ENCODE measurements at regions not wholly inside any gene's neighbourhood (a gene's known extent, or its start where the extent isn't known, plus 50 kb on each side); places are given as distances from the start of the nearest gene placed in this dataset.

- H3K9me3 ChIP-seq (ENCODE audit: control insufficient read depth, low read depth, low read length), result no peaks in the 10 kb centered on the region
- no peak overlapping the region for H3K27ac ChIP-seq (ENCODE audit: low read length)
- no peaks in the 10 kb centered on the region for H3K36me3 ChIP-seq (ENCODE audit: control insufficient read depth, low read depth, low read length)
- no peak overlapping the region for H3K4me3 ChIP-seq (ENCODE audit: low read length)
- no peaks in the 10 kb centered on the region for H3K4me1 ChIP-seq (ENCODE audit: control insufficient read depth, low read depth, low read length)
- H3K9ac ChIP-seq (ENCODE audit: low read length), result no peak overlapping the region
- H3K27me3 ChIP-seq (ENCODE audit: control insufficient read depth, insufficient read depth, low read length), result no peaks in the 10 kb centered on the region
Observed at GRCh38 chr4:136637071-136637777, 895.1 kb downstream of the PCDH18 start.

- Histone ChIP-seq H3K9me3 (ENCODE audit: control insufficient read depth, low read depth, low read length) (no peaks in the 10 kb centered on the region), H3K9ac (ENCODE audit: low read length) (no peak overlapping the region), H3K27me3 (ENCODE audit: control insufficient read depth, insufficient read depth, low read length) (no peaks in the 10 kb centered on the region), H3K4me3 (ENCODE audit: low read length) (no peak overlapping the region), H3K36me3 (ENCODE audit: control insufficient read depth, low read depth, low read length) (no peaks in the 10 kb centered on the region), H3K4me1 (ENCODE audit: control insufficient read depth, low read depth, low read length) (no peaks in the 10 kb centered on the region), H3K27ac (ENCODE audit: low read length) (no peak overlapping the region)
Observed at GRCh38 chr4:136636155-136636554, 896.1 kb downstream of the PCDH18 start.

GRCh38 chr4:136634121-136634520 is 898.2 kb downstream of the PCDH18 start:
- no peaks in the 10 kb centered on the region for H3K4me1 ChIP-seq (ENCODE audit: control insufficient read depth, low read depth, low read length)
- no peak overlapping the region for H3K9ac ChIP-seq (ENCODE audit: low read length)
- no peaks in the 10 kb centered on the region for H3K27me3 ChIP-seq (ENCODE audit: control insufficient read depth, insufficient read depth, low read length)
- no peaks in the 10 kb centered on the region for H3K36me3 ChIP-seq (ENCODE audit: control insufficient read depth, low read depth, low read length)
- H3K4me3 ChIP-seq (ENCODE audit: low read length), result no peak overlapping the region
- H3K27ac ChIP-seq (ENCODE audit: low read length), result no peak overlapping the region
- no peaks in the 10 kb centered on the region for H3K9me3 ChIP-seq (ENCODE audit: control insufficient read depth, low read depth, low read length)

- no peak overlapping the region for H3K4me3 ChIP-seq (ENCODE audit: low read length)
- no peak overlapping the region for H3K9ac ChIP-seq (ENCODE audit: low read length)
- H3K27ac ChIP-seq (ENCODE audit: low read length), result no peak overlapping the region
- peaks cover 4% of the 10 kb centered on the region for H3K9me3 ChIP-seq (ENCODE audit: control insufficient read depth, low read depth, low read length)
- no peaks in the 10 kb centered on the region for H3K4me1 ChIP-seq (ENCODE audit: control insufficient read depth, low read depth, low read length)
- no peaks in the 10 kb centered on the region for H3K27me3 ChIP-seq (ENCODE audit: control insufficient read depth, insufficient read depth, low read length)
- no peaks in the 10 kb centered on the region for H3K36me3 ChIP-seq (ENCODE audit: control insufficient read depth, low read depth, low read length)
Observed at GRCh38 chr4:136599890-136600289, 932.4 kb downstream of the PCDH18 start.

GRCh38 chr4:136590440-136590839 is 941.9 kb downstream of the PCDH18 start:
- H3K4me1 ChIP-seq (ENCODE audit: control insufficient read depth, low read depth, low read length), result peaks cover 4% of the 10 kb centered on the region
- H3K9ac ChIP-seq (ENCODE audit: low read length), result no peak overlapping the region
- no peak overlapping the region for H3K4me3 ChIP-seq (ENCODE audit: low read length)
- no peaks in the 10 kb centered on the region for H3K36me3 ChIP-seq (ENCODE audit: control insufficient read depth, low read depth, low read length)
- H3K27ac ChIP-seq (ENCODE audit: low read length), result no peak overlapping the region
- no peaks in the 10 kb centered on the region for H3K9me3 ChIP-seq (ENCODE audit: control insufficient read depth, low read depth, low read length)
- H3K27me3 ChIP-seq (ENCODE audit: control insufficient read depth, insufficient read depth, low read length), result no peaks in the 10 kb centered on the region

- H3K27me3 ChIP-seq (ENCODE audit: control insufficient read depth, insufficient read depth, low read length), result no peaks in the 10 kb centered on the region
- no peak overlapping the region for H3K4me3 ChIP-seq (ENCODE audit: low read length)
Observed at GRCh38 chr4:136583567-136583966, 948.7 kb downstream of the PCDH18 start.

GRCh38 chr4:136581119-136581518 is 951.2 kb downstream of the PCDH18 start:
- H3K9ac ChIP-seq (ENCODE audit: low read length), result no peak overlapping the region
- H3K4me3 ChIP-seq (ENCODE audit: low read length), result no peak overlapping the region
- no peak overlapping the region for H3K27ac ChIP-seq (ENCODE audit: low read length)
- no peaks in the 10 kb centered on the region for H3K36me3 ChIP-seq (ENCODE audit: control insufficient read depth, low read depth, low read length)
- H3K27me3 ChIP-seq (ENCODE audit: control insufficient read depth, insufficient read depth, low read length), result no peaks in the 10 kb centered on the region
- no peaks in the 10 kb centered on the region for H3K9me3 ChIP-seq (ENCODE audit: control insufficient read depth, low read depth, low read length)
- no peaks in the 10 kb centered on the region for H3K4me1 ChIP-seq (ENCODE audit: control insufficient read depth, low read depth, low read length)

More at GRCh38 chr4:136583567-136583966, 948.7 kb downstream of the PCDH18 start:
- Histone ChIP-seq H3K27ac (ENCODE audit: low read length) (no peak overlapping the region), H3K36me3 (ENCODE audit: control insufficient read depth, low read depth, low read length) (no peaks in the 10 kb centered on the region), H3K9ac (ENCODE audit: low read length) (no peak overlapping the region), H3K4me1 (ENCODE audit: control insufficient read depth, low read depth, low read length) (no peaks in the 10 kb centered on the region), H3K9me3 (ENCODE audit: control insufficient read depth, low read depth, low read length) (no peaks in the 10 kb centered on the region)

- H3K4me1 ChIP-seq (ENCODE audit: control insufficient read depth, low read depth, low read length), result no peaks in the 10 kb centered on the region
- H3K27me3 ChIP-seq (ENCODE audit: control insufficient read depth, insufficient read depth, low read length), result no peaks in the 10 kb centered on the region
- H3K36me3 ChIP-seq (ENCODE audit: control insufficient read depth, low read depth, low read length), result no peaks in the 10 kb centered on the region
- H3K27ac ChIP-seq (ENCODE audit: low read length), result no peak overlapping the region
- H3K9me3 ChIP-seq (ENCODE audit: control insufficient read depth, low read depth, low read length), result no peaks in the 10 kb centered on the region
- no peak overlapping the region for H3K4me3 ChIP-seq (ENCODE audit: low read length)
- H3K9ac ChIP-seq (ENCODE audit: low read length), result no peak overlapping the region
Observed at GRCh38 chr4:136575146-136575545, 957.1 kb downstream of the PCDH18 start.

GRCh38 chr4:136573460-136573859 is 958.8 kb downstream of the PCDH18 start:
- Histone ChIP-seq H3K27me3 (ENCODE audit: control insufficient read depth, insufficient read depth, low read length) (no peaks in the 10 kb centered on the region), H3K9ac (ENCODE audit: low read length) (no peak overlapping the region), H3K4me1 (ENCODE audit: control insufficient read depth, low read depth, low read length) (no peaks in the 10 kb centered on the region), H3K36me3 (ENCODE audit: control insufficient read depth, low read depth, low read length) (no peaks in the 10 kb centered on the region), H3K4me3 (ENCODE audit: low read length) (no peak overlapping the region), H3K9me3 (ENCODE audit: control insufficient read depth, low read depth, low read length) (no peaks in the 10 kb centered on the region), H3K27ac (ENCODE audit: low read length) (no peak overlapping the region)

- Histone ChIP-seq H3K4me3 (ENCODE audit: low read length) (no peak overlapping the region), H3K36me3 (ENCODE audit: control insufficient read depth, low read depth, low read length) (no peaks in the 10 kb centered on the region), H3K9ac (ENCODE audit: low read length) (no peak overlapping the region), H3K27ac (ENCODE audit: low read length) (no peak overlapping the region), H3K4me1 (ENCODE audit: control insufficient read depth, low read depth, low read length) (no peaks in the 10 kb centered on the region), H3K9me3 (ENCODE audit: control insufficient read depth, low read depth, low read length) (no peaks in the 10 kb centered on the region), H3K27me3 (ENCODE audit: control insufficient read depth, insufficient read depth, low read length) (no peaks in the 10 kb centered on the region)
Observed at GRCh38 chr4:136571315-136571714, 961.0 kb downstream of the PCDH18 start.

GRCh38 chr4:136562834-136563233 is 969.5 kb downstream of the PCDH18 start:
- Histone ChIP-seq H3K9me3 (ENCODE audit: control insufficient read depth, low read depth, low read length) (no peaks in the 10 kb centered on the region), H3K27ac (ENCODE audit: low read length) (no peak overlapping the region), H3K4me3 (ENCODE audit: low read length) (no peak overlapping the region), H3K9ac (ENCODE audit: low read length) (no peak overlapping the region), H3K4me1 (ENCODE audit: control insufficient read depth, low read depth, low read length) (no peaks in the 10 kb centered on the region), H3K36me3 (ENCODE audit: control insufficient read depth, low read depth, low read length) (no peaks in the 10 kb centered on the region), H3K27me3 (ENCODE audit: control insufficient read depth, insufficient read depth, low read length) (no peaks in the 10 kb centered on the region)

- H3K27ac ChIP-seq (ENCODE audit: low read length), result no peak overlapping the region
- no peak overlapping the region for H3K9ac ChIP-seq (ENCODE audit: low read length)
- no peaks in the 10 kb centered on the region for H3K4me1 ChIP-seq (ENCODE audit: control insufficient read depth, low read depth, low read length)
- no peaks in the 10 kb centered on the region for H3K27me3 ChIP-seq (ENCODE audit: control insufficient read depth, insufficient read depth, low read length)
- no peaks in the 10 kb centered on the region for H3K9me3 ChIP-seq (ENCODE audit: control insufficient read depth, low read depth, low read length)
- no peak overlapping the region for H3K4me3 ChIP-seq (ENCODE audit: low read length)
- no peaks in the 10 kb centered on the region for H3K36me3 ChIP-seq (ENCODE audit: control insufficient read depth, low read depth, low read length)
Observed at GRCh38 chr4:136558940-136559494, 973.3 kb downstream of the PCDH18 start.
